ENCODE measurements at regions not wholly inside any gene's neighbourhood (a gene's known extent, or its start where the extent isn't known, plus 50 kb on each side); places are given as distances from the start of the nearest gene placed in this dataset.

DNA sequence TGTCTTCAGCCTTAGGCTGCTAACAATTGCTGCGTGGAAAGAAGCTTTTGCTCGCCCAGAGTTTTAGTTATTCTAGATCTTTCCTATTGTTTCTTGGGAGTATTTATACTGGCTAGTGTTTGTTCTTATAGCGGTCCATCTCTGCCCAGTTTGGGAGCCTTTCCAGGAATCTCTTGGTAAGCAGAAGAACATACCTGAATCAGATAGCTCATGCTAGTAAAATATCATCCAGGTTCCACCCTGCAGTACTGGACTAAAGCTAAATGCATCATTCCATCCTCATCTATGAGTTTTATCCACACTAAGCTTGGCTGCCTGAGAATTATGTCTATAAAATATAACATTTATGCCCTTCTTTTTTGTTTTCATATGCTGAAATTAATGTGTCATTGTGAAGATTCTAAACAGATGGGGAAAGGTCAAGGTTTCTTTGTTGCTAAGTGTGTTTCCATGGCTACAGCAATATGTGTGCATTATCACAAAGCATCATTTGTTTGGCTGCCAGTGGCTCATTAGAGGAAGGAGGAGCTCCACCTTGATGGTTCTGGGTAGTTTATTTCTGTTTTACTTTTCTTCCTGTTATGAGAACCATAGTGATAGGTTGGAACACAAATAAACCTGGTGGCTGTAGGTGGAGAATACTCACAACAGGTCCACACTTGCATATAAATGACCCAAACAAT is 182.8 kb downstream of the PIK3C3 start:
- Histone ChIP-seq H3K4me3 (ENCODE audit: low read length in 2 of 2) (no peak overlapping the region), H3K36me3 (ENCODE audit: control insufficient read depth in 1 of 2, insufficient read depth in 2 of 2, low read length in 1 of 2) (no peaks in the 10 kb centered on the region), H3K4me1 (ENCODE audit: control insufficient read depth in 1 of 2, insufficient read depth in 2 of 2, low read length in 2 of 2) (no peaks in the 10 kb centered on the region), H3K27me3 (ENCODE audit: control insufficient read depth in 1 of 2, insufficient read depth in 2 of 2, low read length in 1 of 2) (no peaks in the 10 kb centered on the region), H3K9me3 (ENCODE audit: control insufficient read depth, low read length) (peaks cover 14% of the 10 kb centered on the region), H3K27ac (ENCODE audit: low read depth in 1 of 2, low read length in 2 of 2) (no peak overlapping the region)
- intact Hi-C loops (cut with DNase I) = no loop called here
- no peak for DNase-seq
- WGBS, 2 donors = 76 to 84% methylated on average over 3 of the region's 3 CpGs
- no peak for ATAC-seq (ENCODE audit: low FRiP score)

DNA sequence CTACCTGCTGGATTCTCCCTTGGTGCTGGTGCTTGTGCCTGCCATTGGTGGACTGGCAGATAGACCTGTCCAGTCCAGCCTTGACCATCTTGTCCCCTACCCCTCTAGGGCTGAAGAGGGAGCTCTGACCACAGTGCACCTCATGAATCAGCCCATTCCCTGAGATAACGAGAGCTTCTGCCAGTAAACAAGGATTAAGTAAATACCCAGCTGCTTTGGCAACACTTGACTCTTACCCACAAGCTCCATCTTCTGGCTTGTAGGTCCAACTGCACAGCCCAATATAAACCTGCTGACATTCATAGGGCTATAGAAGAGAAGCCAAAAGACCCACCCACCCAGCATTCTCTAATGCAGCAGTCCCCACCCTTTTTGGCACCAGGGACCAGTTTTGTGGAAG is 186.4 kb downstream of the PIK3C3 start:
- Histone ChIP-seq H3K27me3 (ENCODE audit: control insufficient read depth in 1 of 2, insufficient read depth in 2 of 2, low read length in 1 of 2) (no peaks in the 10 kb centered on the region), H3K4me3 (ENCODE audit: low read length in 2 of 2) (no peak overlapping the region), H3K36me3 (ENCODE audit: control insufficient read depth in 1 of 2, insufficient read depth in 2 of 2, low read length in 1 of 2) (no peaks in the 10 kb centered on the region), H3K4me1 (ENCODE audit: control insufficient read depth in 1 of 2, insufficient read depth in 2 of 2, low read length in 2 of 2) (no peaks in the 10 kb centered on the region), H3K27ac (ENCODE audit: low read depth in 1 of 2, low read length in 2 of 2) (no peak overlapping the region), H3K9me3 (ENCODE audit: control insufficient read depth, low read length) (peaks cover 14% of the 10 kb centered on the region)
- ATAC-seq (ENCODE audit: low FRiP score) (no peak), DNase-seq (no peak)
- WGBS, 2 donors = 40 to 71% methylated on average over 1 of the region's 1 CpG
- intact Hi-C loops (cut with DNase I) = no loop called here

DNA sequence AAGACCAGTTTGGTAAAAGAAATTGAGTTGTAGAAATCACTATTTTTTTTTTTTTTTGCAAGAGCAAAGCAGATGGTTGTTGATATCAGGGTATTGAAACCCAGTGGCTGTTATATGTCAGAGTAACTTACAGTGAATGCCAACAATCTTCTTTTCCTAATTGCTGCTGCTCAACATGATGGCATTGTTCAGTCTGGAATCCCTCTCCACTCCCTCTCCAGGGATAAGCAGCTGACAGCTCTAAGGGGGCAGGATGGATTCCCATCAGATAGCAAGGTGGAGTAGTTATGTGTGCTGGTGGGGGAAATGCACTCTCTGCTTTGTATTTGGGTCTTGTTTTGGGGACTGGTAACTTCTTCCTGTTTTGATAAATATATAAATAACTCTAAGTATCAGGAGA is 200.0 kb downstream of the PIK3C3 start:
- no peak for ATAC-seq (ENCODE audit: low FRiP score)
- no peak for DNase-seq

DNA sequence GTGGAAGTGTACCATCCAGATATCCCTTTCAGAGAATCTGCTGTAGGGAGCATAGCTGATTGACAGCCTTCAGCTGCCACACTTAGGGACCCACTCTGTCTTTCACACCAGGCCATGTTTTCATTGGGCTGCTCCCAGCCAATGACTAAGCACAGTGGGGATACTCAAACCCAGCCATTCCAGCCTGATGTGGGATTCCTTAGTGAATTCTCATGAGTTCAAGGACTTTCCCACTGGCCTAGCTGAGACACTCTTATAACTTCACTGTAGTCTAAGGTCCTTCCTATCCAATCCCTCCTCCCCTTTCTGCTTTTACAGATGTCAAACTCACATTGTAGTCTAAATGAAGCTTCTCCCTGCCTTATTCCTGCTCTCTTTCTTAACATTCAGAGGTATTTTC is 201.2 kb downstream of the PIK3C3 start:
- Histone ChIP-seq H3K4me3 (ENCODE audit: low read length in 2 of 2) (no peak overlapping the region), H3K4me1 (ENCODE audit: control insufficient read depth in 1 of 2, insufficient read depth in 2 of 2, low read length in 2 of 2) (peaks cover 3 to 6% of the 10 kb centered on the region in 2 donors), H3K9me3 (ENCODE audit: control insufficient read depth, low read length) (no peaks in the 10 kb centered on the region), H3K27ac (ENCODE audit: low read depth in 1 of 2, low read length in 2 of 2) (no peak overlapping the region), H3K36me3 (ENCODE audit: control insufficient read depth in 1 of 2, insufficient read depth in 2 of 2, low read length in 1 of 2) (no peaks in the 10 kb centered on the region), H3K27me3 (ENCODE audit: control insufficient read depth in 1 of 2, insufficient read depth in 2 of 2, low read length in 1 of 2) (no peaks in the 10 kb centered on the region)
- intact Hi-C loops (cut with DNase I) = no loop called here
- ATAC-seq (ENCODE audit: low FRiP score) (no peak), DNase-seq (peak in 1 of 2 donors; percentile 47)

More for the DNA sequence above, 200.0 kb downstream of the PIK3C3 start:
- H3K4me1 ChIP-seq (ENCODE audit: control insufficient read depth in 1 of 2, insufficient read depth in 2 of 2, low read length in 2 of 2) = peaks cover 3 to 6% of the 10 kb centered on the region in 2 donors
- no peak overlapping the region for H3K4me3 ChIP-seq (ENCODE audit: low read length in 2 of 2)
- H3K36me3 ChIP-seq (ENCODE audit: control insufficient read depth in 1 of 2, insufficient read depth in 2 of 2, low read length in 1 of 2) = no peaks in the 10 kb centered on the region
- H3K27ac ChIP-seq (ENCODE audit: low read depth in 1 of 2, low read length in 2 of 2) = no peak overlapping the region
- H3K27me3 ChIP-seq (ENCODE audit: control insufficient read depth in 1 of 2, insufficient read depth in 2 of 2, low read length in 1 of 2) = no peaks in the 10 kb centered on the region
- no peaks in the 10 kb centered on the region for H3K9me3 ChIP-seq (ENCODE audit: control insufficient read depth, low read length)
- intact Hi-C loops (cut with DNase I) = no loop called here

DNA sequence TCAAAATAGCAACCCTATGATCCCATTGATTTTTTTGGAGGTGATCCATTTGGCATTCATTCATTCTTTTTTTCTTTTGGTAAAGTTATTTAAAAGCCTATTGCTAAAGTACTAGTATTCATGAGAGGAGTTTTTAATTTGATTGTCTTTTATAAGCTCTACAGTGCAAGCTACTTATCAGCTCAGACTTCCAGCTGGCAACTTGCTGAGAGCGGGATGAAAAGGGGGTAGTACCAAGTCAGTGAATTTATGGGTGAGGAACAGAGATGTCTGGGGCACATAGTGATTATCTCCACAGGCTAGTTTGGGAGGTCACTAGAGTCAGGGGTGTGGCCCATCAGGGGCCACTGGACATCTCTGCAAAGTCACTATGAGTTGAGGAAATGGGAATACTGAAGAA is 202.4 kb downstream of the PIK3C3 start:
- Histone ChIP-seq H3K9me3 (ENCODE audit: control insufficient read depth, low read length) (no peaks in the 10 kb centered on the region), H3K27me3 (ENCODE audit: control insufficient read depth in 1 of 2, insufficient read depth in 2 of 2, low read length in 1 of 2) (no peaks in the 10 kb centered on the region), H3K4me3 (ENCODE audit: low read length in 2 of 2) (no peak overlapping the region), H3K4me1 (ENCODE audit: control insufficient read depth in 1 of 2, insufficient read depth in 2 of 2, low read length in 2 of 2) (peaks cover 3 to 6% of the 10 kb centered on the region in 2 donors), H3K27ac (ENCODE audit: low read depth in 1 of 2, low read length in 2 of 2) (no peak overlapping the region), H3K36me3 (ENCODE audit: control insufficient read depth in 1 of 2, insufficient read depth in 2 of 2, low read length in 1 of 2) (no peaks in the 10 kb centered on the region)
- no peak for ATAC-seq (ENCODE audit: low FRiP score)
- WGBS, 2 donors = 19 to 31% methylated on average over 1 of the region's 1 CpG
- no peak for DNase-seq
- intact Hi-C loops (cut with DNase I) = no loop called here

DNA sequence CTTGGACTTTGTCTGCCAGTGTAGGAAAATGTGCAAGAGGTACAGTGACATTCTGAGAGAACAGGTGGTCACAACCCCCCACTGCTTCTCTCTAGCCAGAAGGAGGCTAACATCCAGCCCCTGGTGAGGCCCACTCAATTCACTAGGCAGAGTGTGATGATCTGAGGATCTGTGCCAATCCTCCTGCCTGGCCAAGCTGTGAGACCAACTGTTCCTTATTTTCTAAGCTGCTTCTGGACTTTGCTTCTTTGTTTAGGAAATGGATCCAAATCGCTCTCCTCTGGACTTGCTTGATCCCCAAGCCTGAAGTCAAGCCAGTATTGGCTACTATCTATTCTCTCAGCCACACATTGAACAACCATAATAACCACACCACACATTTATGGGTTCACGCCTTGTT is 202.8 kb downstream of the PIK3C3 start:
- intact Hi-C loops (cut with DNase I) = no loop called here
- no peak overlapping the region for H3K4me3 ChIP-seq (ENCODE audit: low read length in 2 of 2)
- H3K9me3 ChIP-seq (ENCODE audit: control insufficient read depth, low read length) = no peaks in the 10 kb centered on the region
- no peak overlapping the region for H3K27ac ChIP-seq (ENCODE audit: low read depth in 1 of 2, low read length in 2 of 2)
- no peaks in the 10 kb centered on the region for H3K36me3 ChIP-seq (ENCODE audit: control insufficient read depth in 1 of 2, insufficient read depth in 2 of 2, low read length in 1 of 2)
- H3K4me1 ChIP-seq (ENCODE audit: control insufficient read depth in 1 of 2, insufficient read depth in 2 of 2, low read length in 2 of 2) = peaks cover 3 to 6% of the 10 kb centered on the region in 2 donors
- 56 to 59% methylated on average over 2 of the region's 2 CpGs for WGBS, 2 donors
- no peaks in the 10 kb centered on the region for H3K27me3 ChIP-seq (ENCODE audit: control insufficient read depth in 1 of 2, insufficient read depth in 2 of 2, low read length in 1 of 2)
- DNase-seq (no peak), ATAC-seq (ENCODE audit: low FRiP score) (no peak)

DNA sequence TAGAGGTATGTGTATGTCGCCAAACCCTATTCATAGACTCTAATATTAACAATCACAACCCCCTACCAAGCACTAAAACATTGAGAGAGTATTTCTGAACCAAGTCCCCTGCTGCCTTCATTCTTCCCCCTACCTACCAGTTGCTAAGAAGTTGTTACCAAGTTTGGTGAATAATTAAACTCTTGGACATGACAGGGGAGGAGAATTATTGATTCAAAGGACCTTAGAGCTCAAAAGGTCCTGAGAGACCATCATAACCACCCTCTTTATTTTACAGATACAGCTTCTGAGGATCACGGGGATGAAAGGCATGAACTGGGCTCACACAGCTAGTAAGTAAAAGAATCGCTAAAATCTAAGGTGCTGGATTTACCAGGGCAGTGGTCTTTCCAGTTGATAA is 204.1 kb downstream of the PIK3C3 start:
- no peak overlapping the region for H3K27ac ChIP-seq (ENCODE audit: low read depth in 1 of 2, low read length in 2 of 2)
- intact Hi-C loops (cut with DNase I) = no loop called here
- H3K4me3 ChIP-seq (ENCODE audit: low read length in 2 of 2) = no peak overlapping the region
- H3K9me3 ChIP-seq (ENCODE audit: control insufficient read depth, low read length) = no peaks in the 10 kb centered on the region
- H3K4me1 ChIP-seq (ENCODE audit: control insufficient read depth in 1 of 2, insufficient read depth in 2 of 2, low read length in 2 of 2) = peaks cover 3 to 6% of the 10 kb centered on the region in 2 donors
- H3K27me3 ChIP-seq (ENCODE audit: control insufficient read depth in 1 of 2, insufficient read depth in 2 of 2, low read length in 1 of 2) = no peaks in the 10 kb centered on the region
- DNase-seq (no peak), ATAC-seq (ENCODE audit: low FRiP score) (no peak)
- H3K36me3 ChIP-seq (ENCODE audit: control insufficient read depth in 1 of 2, insufficient read depth in 2 of 2, low read length in 1 of 2) = no peaks in the 10 kb centered on the region
- 83 to 87% methylated on average over 3 of the region's 3 CpGs for WGBS, 2 donors

DNA sequence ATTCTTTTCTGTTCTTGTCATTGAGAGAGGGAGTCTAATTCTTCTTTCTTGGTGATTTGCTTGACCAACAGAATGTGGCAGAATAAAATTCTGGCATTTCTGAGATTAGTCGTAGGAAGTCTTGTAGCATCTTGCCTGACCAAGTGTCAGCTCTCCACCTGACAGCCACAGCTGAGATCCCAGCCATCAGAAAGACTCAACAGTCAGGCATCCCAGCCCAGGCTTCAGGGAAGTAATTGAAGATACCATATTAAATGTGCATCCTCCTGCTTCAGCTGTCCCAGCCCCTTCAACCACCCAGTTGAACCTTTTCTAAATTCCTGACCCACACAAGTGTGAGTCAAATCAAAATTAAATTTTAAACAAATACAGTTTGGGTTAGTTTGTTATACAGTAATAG is 208.3 kb downstream of the PIK3C3 start:
- whole genome bisulfite sequencing, 2 donors = 85 to 91% methylated on average over 1 of the region's 1 CpG
- Histone ChIP-seq H3K36me3 (ENCODE audit: control insufficient read depth in 1 of 2, insufficient read depth in 2 of 2, low read length in 1 of 2) (no peaks in the 10 kb centered on the region), H3K4me1 (ENCODE audit: control insufficient read depth in 1 of 2, insufficient read depth in 2 of 2, low read length in 2 of 2) (no peaks in the 10 kb centered on the region), H3K27me3 (ENCODE audit: control insufficient read depth in 1 of 2, insufficient read depth in 2 of 2, low read length in 1 of 2) (no peaks in the 10 kb centered on the region), H3K4me3 (ENCODE audit: low read length in 2 of 2) (no peak overlapping the region), H3K27ac (ENCODE audit: low read depth in 1 of 2, low read length in 2 of 2) (no peak overlapping the region), H3K9me3 (ENCODE audit: control insufficient read depth, low read length) (no peaks in the 10 kb centered on the region)
- intact Hi-C loops (cut with DNase I) = no loop called here
- DNase-seq (no peak), ATAC-seq (ENCODE audit: low FRiP score) (no peak)

DNA sequence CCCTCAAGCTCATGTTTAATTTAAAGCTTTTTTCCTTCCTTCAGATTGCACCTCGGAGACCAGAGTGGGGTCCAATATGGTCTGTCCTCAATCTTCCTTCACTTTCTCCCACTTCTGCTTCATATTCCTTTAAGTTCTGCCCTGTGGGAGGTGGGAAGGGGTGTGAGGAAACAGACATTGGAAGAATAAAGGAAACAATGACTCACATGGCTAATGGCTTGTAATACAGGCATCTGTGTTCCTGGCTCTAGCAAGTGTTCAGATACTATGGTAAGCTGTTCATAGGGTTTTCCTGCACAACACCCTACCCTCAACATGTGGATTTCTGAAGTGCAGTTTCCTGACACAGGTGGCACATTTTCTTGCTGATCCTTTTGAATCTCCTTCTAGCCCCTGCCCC is 209.5 kb downstream of the PIK3C3 start:
- intact Hi-C loops (cut with DNase I) = no loop called here
- Histone ChIP-seq H3K9me3 (ENCODE audit: control insufficient read depth, low read length) (no peaks in the 10 kb centered on the region), H3K36me3 (ENCODE audit: control insufficient read depth in 1 of 2, insufficient read depth in 2 of 2, low read length in 1 of 2) (no peaks in the 10 kb centered on the region), H3K4me1 (ENCODE audit: control insufficient read depth in 1 of 2, insufficient read depth in 2 of 2, low read length in 2 of 2) (no peaks in the 10 kb centered on the region), H3K27me3 (ENCODE audit: control insufficient read depth in 1 of 2, insufficient read depth in 2 of 2, low read length in 1 of 2) (no peaks in the 10 kb centered on the region), H3K4me3 (ENCODE audit: low read length in 2 of 2) (no peak overlapping the region), H3K27ac (ENCODE audit: low read depth in 1 of 2, low read length in 2 of 2) (no peak overlapping the region)
- no peak for ATAC-seq (ENCODE audit: low FRiP score)
- 68 to 76% methylated on average over 1 of the region's 1 CpG for WGBS, 2 donors
- DNase-seq = no peak

Measured in aorta (tissue), 5 donors.